GM21529 (cell line): ENCODE measurements at regions not wholly inside any gene's neighbourhood (a gene's known extent, or its start where the extent isn't known, plus 50 kb on each side); places are given as distances from the start of the nearest gene placed in this dataset.

Experiments used
- ATAC-seq: cut with Tn5 transposase; IDR thresholded peaks from one replicate; pipeline ENCODE4 v1.9.1; 2021; ENCODE audit not compliant: unreplicated experiment

DNA sequence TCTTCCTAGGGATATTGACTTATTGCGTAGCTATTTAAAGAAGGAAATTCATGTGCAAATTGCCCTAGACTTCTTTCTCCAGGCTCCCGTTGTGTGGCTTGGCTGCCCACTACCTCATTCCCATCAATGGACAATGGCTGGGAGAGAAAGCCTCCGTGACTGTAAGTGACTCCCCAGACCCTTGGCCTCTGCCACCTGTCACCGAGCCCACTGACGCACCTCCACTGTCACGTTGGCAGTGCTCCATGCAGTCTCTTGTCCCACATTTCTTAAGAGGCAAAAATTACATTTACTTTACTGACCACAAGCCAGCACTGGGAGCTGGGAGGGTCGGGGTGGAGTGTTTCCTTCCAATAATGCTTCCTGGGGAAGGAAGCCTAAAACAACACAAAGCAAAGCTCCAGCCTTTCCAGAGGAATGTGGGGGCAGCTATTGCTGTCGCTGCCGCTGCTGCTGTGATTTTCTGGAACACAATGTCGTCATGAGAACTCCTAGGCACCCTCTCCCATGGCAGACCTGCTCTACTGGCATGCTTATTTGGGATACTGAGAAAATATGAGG lies 89.7 kb upstream of the STEAP1B start:
- no peak for ATAC-seq

DNA sequence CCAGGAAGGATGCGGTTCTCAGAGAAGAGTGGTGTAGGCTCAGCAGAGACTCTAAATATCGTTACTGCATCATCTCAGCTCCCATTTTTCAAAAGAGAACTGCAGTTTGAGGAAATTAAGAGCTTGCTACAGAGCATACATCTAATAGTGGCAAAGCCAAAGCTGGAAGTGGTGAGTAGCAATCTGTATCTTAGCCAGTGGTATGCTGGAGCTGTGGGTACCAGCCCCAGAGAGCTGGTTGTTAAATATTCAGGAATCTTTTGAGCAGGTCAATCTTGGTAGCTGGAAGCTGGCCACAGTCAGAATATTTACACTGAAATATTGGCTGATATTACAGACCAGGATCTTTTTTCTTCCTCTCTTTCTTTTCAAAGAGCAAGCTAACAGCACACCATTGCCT lies 88.4 kb upstream of the STEAP1B start:
- ATAC-seq = no peak

DNA sequence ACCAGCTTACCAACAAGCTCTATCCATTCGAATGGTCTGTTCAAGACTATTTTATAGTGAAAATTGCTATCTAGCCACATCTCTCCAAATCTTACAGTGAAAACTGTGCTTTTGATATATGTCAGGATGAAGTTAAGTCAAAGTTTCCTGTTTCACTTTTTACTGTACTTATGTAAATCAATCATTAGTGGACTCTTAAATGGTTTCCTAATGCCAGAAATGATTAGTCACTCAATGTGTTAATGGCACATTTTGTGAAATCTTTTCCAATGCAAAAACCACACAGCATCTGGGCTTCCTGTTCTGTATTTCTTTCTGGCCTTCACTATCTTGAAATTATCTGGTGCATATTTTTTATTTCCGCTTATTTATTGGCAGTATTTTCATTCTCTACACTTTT lies 87.3 kb upstream of the STEAP1B start:
- no peak for ATAC-seq

DNA sequence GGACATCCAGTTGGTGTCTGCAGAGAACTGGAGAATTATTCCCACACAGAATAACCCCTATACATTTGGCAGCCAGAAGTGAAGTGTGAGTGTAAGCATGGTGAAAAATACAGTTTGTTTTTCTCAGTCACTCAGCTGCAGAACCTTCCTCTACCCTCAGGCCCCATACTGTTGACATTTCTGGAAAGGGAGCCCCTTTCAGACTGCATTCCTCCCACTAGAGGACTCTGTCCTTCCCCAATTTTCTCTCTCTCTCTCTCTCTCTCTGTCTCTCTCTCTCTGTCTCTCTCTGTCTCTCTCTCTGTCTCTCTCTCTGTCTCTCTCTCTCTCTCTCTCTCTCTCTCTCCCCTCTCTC lies 86.8 kb upstream of the STEAP1B start:
- ATAC-seq = no peak

DNA sequence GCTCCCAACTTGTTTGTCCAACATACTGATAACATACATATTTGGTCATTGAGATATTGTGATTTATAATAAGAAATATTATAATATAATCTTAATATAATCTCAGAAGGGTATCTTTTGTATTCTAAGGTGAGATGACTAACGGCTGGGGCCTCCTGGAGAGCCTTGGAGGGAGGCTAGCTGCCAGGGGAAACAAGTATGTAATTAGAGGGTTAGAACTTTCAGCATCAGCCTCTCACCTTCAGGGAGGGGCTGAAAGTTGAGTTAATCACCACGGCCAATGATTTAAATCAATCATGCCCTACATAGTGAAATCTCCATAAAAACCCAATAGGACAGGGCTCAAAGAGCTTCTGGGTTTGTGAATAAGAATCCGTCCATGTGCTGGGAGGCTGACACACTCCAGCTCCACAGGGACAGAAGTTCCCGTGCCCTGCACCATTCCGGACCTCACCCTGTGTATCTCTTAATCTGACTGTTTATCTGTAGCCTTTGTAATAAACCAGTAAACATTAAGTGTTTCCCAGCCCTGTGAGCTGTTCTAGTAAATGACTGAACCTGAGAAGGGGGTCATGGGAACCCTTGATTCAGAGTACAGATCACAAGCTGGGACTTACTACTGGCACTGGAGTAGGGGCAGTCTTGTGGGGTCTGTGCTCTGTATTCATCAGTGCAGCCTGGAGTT lies 86.3 kb upstream of the STEAP1B start:
- no peak for ATAC-seq

DNA sequence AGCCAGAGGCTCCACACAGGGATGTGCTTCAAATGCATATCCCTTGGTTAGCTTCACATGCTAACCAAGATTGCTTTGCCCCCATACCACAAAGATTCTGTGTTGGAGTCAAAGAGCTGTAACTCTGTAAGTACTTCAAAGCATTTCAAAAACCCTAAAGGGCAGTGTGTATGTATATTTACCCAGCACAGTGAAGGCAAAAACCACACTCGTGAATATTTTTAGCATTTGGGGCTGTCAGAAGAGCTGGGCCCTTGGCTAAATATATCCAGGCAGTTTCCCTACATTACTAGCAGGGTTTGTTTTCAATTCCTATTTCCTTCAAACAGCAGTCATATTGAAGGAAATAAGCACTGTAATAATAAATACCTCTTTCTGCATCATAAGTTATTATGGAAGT lies 84.2 kb upstream of the STEAP1B start:
- peak; percentile 86 for ATAC-seq

DNA sequence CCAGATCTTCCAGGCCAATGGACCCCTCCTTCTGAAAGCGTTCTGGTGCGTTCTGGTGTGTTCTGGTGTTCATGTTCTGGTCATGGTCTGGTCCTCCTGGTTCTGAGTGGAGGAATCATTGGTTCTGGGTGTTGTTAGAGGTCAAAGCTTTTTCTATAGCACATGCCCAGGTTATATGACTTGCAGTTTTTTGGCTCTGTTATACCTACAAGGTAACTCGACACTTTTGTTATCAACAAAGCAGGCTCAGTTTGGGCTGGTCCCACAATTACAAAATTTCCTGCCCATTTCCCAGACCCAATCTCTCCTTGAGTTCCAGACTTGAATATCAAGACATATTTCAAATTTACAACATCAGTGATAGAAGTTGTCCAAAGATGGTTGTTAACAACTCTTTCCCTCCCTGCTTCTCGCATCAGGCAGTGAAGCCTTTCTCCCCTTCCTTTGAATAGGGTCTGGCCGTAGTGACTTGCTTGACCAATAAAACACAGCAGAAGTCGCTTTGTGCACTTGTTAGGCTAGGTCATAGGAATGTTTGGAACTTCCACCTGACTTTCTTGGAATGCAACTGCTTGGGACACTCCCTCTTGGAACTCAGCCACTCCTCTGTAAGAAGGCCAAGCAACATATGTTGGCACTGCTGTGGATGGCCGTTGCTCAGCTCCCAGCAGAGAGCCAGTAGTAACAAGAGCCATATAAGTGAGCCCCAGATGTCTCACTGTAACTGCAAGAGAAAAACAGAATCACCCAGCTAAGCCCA lies 83.1 kb upstream of the STEAP1B start:
- no peak for ATAC-seq

DNA sequence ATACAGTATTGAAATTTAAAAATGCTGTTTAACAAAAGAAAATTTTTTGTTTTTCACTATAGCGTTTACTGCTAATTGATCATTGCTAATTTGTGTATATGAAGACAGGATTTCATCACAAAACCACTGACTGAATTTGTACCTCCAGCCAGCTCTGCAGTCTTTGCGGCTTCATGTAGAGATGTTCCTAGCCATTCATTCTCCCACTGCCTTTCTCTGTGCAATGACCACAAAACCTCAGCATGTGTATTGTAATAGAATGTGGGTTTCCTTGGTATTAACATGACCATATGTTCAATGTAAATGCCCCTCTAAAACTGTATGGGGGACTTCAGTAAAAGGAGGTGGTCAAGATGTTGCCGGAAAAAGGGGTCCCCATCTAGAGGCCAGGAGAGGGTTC lies 81.1 kb upstream of the STEAP1B start:
- no peak for ATAC-seq

DNA sequence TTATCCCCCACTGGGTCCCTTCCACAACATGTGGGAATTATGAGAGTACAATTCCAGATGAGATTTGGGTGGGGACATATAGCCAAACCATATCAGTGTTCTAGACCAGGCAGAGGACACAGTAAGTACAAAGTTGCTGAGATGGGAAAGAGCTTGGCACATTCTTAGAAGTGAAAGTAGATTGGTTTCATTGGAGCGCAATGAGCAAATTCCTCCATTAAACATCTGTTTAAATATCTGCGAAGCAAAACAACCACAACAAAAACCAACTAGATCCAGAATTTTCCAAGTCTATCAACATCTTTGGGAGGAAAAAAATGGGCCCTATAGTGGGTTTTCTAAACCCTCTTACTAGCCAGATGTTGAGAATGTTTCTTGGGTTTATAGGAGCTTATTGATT lies 80.0 kb upstream of the STEAP1B start:
- no peak for ATAC-seq

DNA sequence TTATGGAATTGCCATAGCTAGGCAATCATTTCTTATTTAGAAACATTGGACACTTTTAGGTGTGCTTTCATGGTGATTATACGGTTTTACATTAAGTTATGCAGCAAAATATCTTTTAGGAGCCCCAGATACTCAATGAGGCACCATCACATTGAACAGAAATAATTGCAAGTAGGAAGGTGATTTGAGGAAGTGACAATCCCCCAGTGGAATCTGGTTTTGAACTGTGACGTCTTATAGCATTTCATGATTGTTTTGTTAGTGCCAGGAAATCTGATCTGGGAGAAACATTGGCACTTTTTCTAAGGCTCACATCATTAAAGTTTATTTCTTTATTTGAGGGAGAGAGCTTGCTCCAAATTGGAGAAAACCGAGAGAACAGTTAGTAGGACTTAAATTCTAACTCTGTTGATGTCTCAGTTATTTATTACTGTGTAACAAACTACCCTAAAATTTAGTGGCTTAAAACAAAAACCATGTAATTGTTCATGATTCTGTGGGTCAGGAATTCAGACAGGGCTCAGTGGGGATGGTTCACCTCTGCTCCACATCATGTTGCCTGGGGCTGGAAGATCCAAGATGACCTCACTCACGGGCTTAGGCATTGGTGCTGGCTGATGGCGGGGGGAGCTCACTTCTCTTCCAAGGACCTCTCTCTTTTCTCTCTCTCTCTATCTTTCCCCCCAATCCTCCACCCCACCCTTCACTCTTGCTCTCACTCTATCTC lies 78.2 kb upstream of the STEAP1B start:
- ATAC-seq = no peak

DNA sequence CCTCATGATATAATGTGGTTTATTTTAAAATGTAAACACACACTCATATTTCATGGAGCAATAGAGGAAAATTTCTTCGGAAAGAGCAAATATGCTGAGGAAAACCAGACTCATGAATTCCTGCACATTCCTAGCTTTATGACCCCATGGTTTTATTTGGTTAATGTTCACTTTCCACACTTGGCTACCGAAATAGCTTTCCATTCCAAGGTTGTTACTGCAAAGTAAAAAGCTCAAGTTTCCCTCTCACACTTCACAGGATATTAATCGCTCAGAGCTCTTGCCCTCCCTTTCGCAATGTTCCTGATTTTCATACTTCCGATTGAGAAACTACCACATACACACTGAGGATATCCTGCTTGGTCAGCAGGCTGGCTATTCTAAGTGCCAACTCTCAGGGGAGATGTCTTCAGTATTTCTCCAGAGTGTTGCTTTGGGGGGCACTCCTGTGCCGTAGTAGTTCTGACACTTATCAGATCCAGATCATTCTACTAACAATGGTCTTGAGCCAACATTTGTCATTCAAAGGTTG lies 77.5 kb upstream of the STEAP1B start:
- no peak for ATAC-seq

DNA sequence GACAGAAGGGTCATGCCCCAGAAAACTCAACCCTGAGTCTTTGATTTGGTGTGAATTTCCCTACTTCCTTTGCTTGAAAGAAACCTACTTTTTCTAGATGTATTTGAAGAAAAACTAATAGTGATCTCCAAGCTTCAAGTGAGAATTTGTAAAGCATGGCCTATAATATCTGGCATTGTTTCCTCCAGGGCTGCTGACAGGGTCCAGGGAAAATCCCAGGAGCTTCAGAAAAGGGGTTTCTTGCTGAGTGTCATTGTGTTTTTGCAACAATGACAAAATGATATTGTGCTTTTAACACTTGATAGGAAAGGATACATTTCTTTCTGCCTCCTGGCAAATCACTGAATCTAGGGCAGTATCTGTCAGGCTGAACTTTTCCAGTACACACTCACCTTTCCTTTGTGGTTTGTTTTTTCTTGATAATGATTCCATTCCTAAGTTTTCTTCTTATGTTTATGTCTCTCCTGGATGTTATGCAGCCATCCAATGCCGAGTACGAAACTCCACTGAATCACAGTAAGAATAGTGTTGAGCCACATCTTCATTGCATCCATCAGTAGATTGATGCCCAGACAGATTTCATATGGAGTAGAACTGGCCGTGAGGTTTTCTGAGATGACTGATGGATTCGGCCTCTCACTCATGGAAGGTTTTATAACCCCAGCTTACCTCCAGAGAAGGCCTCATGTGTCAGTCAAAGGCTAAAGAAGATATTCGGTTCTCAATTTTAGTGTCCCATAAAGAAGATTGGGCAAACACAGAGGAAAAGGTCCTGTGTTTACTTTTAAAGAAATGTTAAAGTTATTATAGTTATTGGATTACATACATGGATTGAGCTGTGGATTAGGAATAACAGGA lies 76.9 kb upstream of the STEAP1B start:
- ATAC-seq = no peak

DNA sequence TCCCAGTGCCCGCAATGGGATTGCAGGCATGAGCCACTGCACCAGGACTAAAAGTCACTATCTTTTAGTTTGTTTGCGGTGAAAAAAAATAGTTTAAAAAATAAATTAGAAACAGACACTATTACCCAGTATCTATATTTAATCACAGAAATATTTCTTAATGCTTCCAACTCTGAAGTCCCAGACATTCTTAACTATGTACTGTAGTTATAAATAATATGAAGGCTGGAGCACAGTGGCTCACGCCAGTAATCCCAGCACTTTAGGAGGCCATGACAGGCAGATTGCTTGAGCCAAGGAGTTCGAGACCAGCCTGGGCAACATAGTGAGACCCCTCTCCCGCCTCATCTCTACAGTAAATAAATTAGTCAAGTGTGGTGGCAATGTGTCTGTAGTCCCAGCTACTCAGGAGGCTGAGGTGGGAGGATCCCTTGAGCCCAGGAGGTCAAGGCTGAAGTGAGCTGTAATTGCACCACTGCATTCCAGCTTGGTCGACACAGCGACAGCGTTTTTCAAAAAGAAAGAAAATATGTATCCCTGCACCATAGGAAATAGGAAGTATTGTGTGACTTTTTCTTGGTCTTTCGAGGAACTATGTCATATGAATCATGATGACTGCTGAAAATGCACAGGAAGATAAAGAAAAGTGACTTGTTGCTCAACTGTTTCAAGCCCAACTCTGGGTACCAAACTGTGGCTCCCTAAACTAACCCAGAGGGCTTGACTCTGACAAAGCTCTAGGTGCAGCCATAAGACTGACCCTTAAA lies 74.9 kb upstream of the STEAP1B start:
- ATAC-seq = no peak

DNA sequence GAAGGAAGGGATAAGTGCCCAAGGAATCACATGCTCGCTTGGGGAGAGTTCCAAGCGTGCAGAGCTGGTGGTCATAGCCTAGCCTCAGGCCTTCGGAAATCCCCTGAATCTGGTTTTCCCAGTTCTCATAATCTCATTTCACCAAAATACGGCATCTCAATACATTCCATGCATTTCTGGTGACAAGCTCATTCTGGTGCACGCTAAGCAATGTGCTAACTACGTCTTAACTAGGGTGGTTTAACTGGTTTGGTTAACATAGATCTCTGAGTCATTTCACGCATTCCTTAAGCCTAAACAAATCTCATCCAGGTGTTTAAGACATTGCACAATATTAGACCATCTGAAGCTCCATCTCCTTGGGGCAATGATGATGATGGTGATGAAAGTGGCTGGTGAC lies 72.9 kb upstream of the STEAP1B start:
- ATAC-seq = no peak

DNA sequence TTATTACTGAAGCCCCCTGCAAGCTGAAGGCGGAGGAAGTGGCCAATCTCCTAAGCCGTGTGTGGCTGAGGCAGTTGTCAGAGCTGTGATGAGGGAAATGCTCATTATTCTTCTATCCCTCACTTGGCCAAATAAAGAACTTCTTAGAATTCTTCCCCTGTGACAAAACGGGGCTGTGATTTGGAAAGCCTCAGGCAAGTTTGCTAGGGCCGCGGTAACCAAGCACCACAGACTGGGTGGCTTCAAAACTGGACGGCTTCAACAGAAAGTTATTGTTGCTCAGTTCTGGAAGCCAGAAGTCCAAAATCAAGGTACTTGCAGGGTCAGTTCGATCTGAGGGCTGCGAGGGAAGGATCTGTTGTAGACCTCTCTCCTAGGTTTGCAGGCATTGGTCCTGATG lies 72.3 kb upstream of the STEAP1B start:
- ATAC-seq = no peak

DNA sequence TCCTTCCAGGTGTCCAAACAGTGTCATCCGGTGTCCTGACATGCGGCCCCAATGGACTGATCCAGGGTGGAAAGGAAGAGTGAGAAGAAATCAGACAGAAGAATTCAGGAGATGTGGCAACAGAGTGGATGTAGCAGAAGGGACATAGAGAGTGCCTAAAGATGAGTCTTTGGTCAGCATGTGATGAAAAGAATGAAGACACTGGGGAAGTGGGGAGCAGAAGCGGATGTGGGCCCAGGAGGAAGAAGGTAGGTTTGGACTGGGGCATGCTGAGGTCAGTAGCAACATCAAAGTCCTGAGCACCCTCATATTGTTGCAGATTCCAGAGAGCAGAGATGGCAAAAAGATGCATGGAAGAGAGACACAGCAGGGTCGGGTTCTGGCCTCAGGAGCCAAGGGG lies 71.8 kb upstream of the STEAP1B start:
- no peak for ATAC-seq

DNA sequence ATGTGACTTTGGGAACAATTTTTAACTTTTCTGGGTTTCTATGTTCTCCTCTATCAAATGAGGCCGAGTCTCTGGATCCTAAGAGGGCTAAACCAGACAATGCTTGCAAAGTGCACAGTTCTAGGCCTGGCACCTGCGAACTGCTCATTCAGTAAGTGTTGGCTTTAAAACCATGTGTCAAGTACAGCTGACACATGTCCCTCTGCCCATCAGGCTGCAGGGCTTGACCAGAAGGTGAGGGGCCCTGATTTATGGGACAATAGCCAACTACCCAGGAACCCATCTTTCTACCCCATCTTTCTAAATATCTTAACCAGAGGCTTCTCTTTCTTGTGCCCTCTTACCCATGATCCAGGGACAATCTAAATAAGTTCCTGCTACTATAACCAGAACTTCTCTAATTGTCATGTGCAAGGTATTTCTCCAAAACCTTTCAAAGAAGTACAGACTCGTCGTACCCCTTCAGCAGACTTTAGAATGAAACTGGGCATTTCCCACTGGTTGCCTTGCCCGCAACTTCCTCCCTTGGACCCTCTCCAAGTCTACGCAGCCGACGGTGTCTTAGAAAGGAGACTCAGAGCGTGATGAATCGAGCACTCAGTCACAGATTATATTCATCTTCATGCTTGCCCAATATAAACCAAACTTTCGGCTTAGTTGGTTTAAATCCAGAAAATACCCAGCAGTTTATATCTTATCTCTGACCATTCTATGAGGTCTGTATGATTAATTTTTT lies 69.8 kb upstream of the STEAP1B start:
- ATAC-seq = no peak

DNA sequence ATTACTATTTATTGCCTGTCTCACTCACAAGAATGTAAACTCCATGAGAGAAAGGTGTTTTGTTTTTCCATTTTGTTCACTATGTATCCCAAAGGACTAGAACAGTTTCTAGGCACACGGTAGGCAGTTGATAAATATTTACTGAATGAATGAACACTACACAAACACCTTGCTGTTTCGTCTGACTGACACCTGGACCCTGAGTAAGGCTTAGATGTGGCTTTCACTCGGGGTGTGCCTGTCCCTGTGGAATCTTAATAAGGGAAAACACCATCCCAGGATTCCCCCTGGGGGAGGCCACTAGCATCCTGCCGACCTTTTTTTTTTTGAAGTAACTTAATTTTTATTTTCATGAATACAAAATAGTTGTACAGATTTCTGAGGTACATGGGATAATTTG lies 66.6 kb upstream of the STEAP1B start:
- no peak for ATAC-seq

DNA sequence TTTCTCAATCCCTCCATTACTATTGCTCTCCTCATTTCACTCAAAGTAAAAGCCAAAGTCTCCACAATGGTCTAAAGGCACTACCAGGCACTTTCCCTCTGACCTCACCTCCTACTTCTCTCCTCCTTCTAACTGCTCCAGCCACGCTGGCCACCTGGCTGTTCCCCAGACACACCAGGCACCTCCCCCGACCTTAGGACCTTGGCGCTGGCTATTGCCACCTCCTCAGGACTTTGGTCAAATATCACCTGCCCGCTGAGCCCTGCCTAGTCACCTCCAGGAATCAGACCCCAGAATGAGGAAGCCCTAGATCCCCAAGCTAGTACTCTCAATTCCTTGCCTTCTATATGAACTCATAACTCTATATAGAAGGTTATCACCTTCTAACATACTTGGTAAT lies 66.2 kb upstream of the STEAP1B start:
- ATAC-seq = no peak
